ENCODE measurements at regions not wholly inside any gene's neighbourhood (a gene's known extent, or its start where the extent isn't known, plus 50 kb on each side); places are given as distances from the start of the nearest gene placed in this dataset.

- TF ChIP-seq CTCF (conservative IDR thresholded peaks at IDR 0.05 in 1 of 2, IDR thresholded peaks at IDR 0.05 in 1 of 2; ENCODE audit: low read depth in 1 of 2, low read length in 2 of 2), result no peak
- TF ChIP-seq EZH2 (IDR thresholded peaks at IDR 0.05; ENCODE audit: low read length, missing control alignments), result no peak
These were observed 671.9 kb upstream of the EEF2KMT start for GRCh38 chr16:5769513-5769912.

Data from fibroblast of lung (primary cell).